Astrocyte (in vitro differentiated cells and primary cell): ENCODE measurements at regions not wholly inside any gene's neighbourhood (a gene's known extent, or its start where the extent isn't known, plus 50 kb on each side); places are given as distances from the start of the nearest gene placed in this dataset.

Source experiments
- DNase-seq: peaks from one replicate; pipeline ENCODE4 v3.0.0-alpha.2; 2010; ENCODE audit warnings: low read depth
- FAIRE-seq: peaks from 2 replicates; lab custom pipeline; 2011; peaks lifted over from hg19 to GRCh38; lab: Jason Lieb, UNC
- H2AFZ ChIP-seq: 2 replicates; pipeline ENCODE4 v1.6.0; 2012; ENCODE audit warnings: low read depth, low read length, inconsistent platforms
- H3K27ac ChIP-seq: 2 replicates; pipeline ENCODE4 v1.5.1; 2011; ENCODE audit warnings: low read depth, low read length, inconsistent platforms
- H3K27me3 ChIP-seq: 2 replicates; pipeline ENCODE4 v1.6.0; 2011; ENCODE audit warnings: low read length, inconsistent platforms; ENCODE audit not compliant: insufficient read depth
- H3K36me3 ChIP-seq: 2 replicates; pipeline ENCODE4 v1.5.1; 2011; ENCODE audit warnings: low read length, inconsistent platforms; ENCODE audit not compliant: insufficient read depth
- H3K4me1 ChIP-seq: 2 replicates; pipeline ENCODE4 v1.5.1; 2011; ENCODE audit warnings: low read length, inconsistent platforms; ENCODE audit not compliant: insufficient read depth
- H3K4me2 ChIP-seq: 2 replicates; pipeline ENCODE4 v1.6.0; 2012; ENCODE audit warnings: low read length, inconsistent platforms
- H3K4me3 ChIP-seq: 2 replicates; pipeline ENCODE4 v1.5.1; 2011; ENCODE audit warnings: low read depth, mild to moderate bottlenecking, low read length, inconsistent platforms; ENCODE audit not compliant: insufficient read depth
- H3K79me2 ChIP-seq: 2 replicates; pipeline ENCODE4 v1.6.0; 2012; ENCODE audit warnings: mild to moderate bottlenecking, low read length, inconsistent platforms; ENCODE audit not compliant: insufficient read depth
- H3K9ac ChIP-seq: 2 replicates; pipeline ENCODE4 v1.6.0; 2012; ENCODE audit warnings: mild to moderate bottlenecking, low read length, inconsistent platforms
- H3K9me3 ChIP-seq: 2 replicates; pipeline ENCODE4 v1.5.1; 2012; ENCODE audit warnings: low read depth, mild to moderate bottlenecking, low read length, inconsistent platforms; ENCODE audit not compliant: insufficient read depth
- H4K20me1 ChIP-seq: 2 replicates; pipeline ENCODE4 v1.6.0; 2012; ENCODE audit warnings: low read length, inconsistent platforms; ENCODE audit not compliant: insufficient read depth
- H3K27ac Mint-ChIP-seq: one replicate; pipeline ENCODE4 v1.8.0; 2021; ENCODE audit warnings: mild to moderate bottlenecking, mixed read lengths; ENCODE audit not compliant: unreplicated experiment
- H3K27me3 Mint-ChIP-seq: one replicate; pipeline ENCODE4 v1.8.0; 2021; ENCODE audit warnings: low read depth, mixed read lengths; ENCODE audit not compliant: unreplicated experiment
- H3K36me3 Mint-ChIP-seq: one replicate; pipeline ENCODE4 v1.8.0; 2021; ENCODE audit warnings: low read depth, mixed read lengths; ENCODE audit not compliant: unreplicated experiment
- H3K4me1 Mint-ChIP-seq: one replicate; pipeline ENCODE4 v1.8.0; 2021; ENCODE audit warnings: low read depth, mixed read lengths; ENCODE audit not compliant: unreplicated experiment
- H3K4me3 Mint-ChIP-seq: one replicate; pipeline ENCODE4 v1.8.0; 2021; ENCODE audit warnings: mild to moderate bottlenecking, moderate library complexity, mixed read lengths; ENCODE audit not compliant: unreplicated experiment
- H3K9me3 Mint-ChIP-seq: one replicate; pipeline ENCODE4 v1.8.0; 2021; ENCODE audit warnings: mild to moderate bottlenecking, mixed read lengths; ENCODE audit not compliant: unreplicated experiment
- EZH2 ChIP-seq: IDR thresholded peaks from 2 replicates; pipeline ENCODE4 v1.6.1; 2012; ENCODE audit warnings: mild to moderate bottlenecking, low read length, inconsistent platforms; ENCODE audit not compliant: insufficient read depth
- TF ChIP-seq, protein P1 (sequence below): IDR thresholded peaks from 2 replicates; pipeline ENCODE4 v1.5.1; 2011; ENCODE audit warnings: low read depth, mild to moderate bottlenecking, inconsistent platforms, low read length, moderate library complexity; ENCODE audit not compliant: insufficient read depth

DNA sequence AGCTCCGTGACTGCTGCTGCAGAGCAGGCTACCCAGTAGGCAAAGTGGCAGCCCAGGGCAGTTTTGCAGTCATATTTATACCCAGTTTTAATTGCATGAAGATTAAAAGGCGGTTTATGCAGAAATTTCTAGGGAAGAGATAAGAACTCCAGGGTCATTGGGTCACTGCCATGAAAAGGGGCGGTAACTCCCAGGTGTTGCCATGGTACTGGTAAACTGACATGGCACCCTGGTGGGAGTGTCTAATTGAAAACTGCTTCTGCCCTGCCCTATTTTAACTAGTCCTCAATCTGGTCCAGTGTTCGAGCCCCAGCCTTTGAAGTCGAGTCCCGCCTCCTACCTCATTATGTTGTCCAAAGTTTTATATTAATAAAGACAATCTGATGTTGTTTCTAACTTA lies 75.0 kb upstream of the FUCA2 start:
- H4K20me1 ChIP-seq: no peaks in the 10 kb centered on the region
- no peak overlapping the region for H3K9ac ChIP-seq
- H3K27me3 ChIP-seq: no peaks in the 10 kb centered on the region
- no peak for DNase-seq
- Mint-ChIP-seq H3K9me3 (no peaks in the 10 kb centered on the region), H3K4me3 (no peak overlapping the region), H3K4me1 (no peaks in the 10 kb centered on the region), H3K27me3 (no peaks in the 10 kb centered on the region), H3K27ac (no peak overlapping the region), H3K36me3 (no peaks in the 10 kb centered on the region)
- no peak for FAIRE-seq
- H3K27ac ChIP-seq: no peak overlapping the region
- no peak for TF ChIP-seq EZH2
- TF ChIP-seq, protein P1, sequence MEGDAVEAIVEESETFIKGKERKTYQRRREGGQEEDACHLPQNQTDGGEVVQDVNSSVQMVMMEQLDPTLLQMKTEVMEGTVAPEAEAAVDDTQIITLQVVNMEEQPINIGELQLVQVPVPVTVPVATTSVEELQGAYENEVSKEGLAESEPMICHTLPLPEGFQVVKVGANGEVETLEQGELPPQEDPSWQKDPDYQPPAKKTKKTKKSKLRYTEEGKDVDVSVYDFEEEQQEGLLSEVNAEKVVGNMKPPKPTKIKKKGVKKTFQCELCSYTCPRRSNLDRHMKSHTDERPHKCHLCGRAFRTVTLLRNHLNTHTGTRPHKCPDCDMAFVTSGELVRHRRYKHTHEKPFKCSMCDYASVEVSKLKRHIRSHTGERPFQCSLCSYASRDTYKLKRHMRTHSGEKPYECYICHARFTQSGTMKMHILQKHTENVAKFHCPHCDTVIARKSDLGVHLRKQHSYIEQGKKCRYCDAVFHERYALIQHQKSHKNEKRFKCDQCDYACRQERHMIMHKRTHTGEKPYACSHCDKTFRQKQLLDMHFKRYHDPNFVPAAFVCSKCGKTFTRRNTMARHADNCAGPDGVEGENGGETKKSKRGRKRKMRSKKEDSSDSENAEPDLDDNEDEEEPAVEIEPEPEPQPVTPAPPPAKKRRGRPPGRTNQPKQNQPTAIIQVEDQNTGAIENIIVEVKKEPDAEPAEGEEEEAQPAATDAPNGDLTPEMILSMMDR: no peak
- H3K79me2 ChIP-seq: no peaks in the 10 kb centered on the region
- no peaks in the 10 kb centered on the region for H3K9me3 ChIP-seq
- H3K4me2 ChIP-seq: no peak overlapping the region
- no peak overlapping the region for H2AFZ ChIP-seq
- H3K4me1 ChIP-seq: peaks cover 13% of the 10 kb centered on the region
- no peak overlapping the region for H3K4me3 ChIP-seq
- H3K36me3 ChIP-seq: no peaks in the 10 kb centered on the region

DNA sequence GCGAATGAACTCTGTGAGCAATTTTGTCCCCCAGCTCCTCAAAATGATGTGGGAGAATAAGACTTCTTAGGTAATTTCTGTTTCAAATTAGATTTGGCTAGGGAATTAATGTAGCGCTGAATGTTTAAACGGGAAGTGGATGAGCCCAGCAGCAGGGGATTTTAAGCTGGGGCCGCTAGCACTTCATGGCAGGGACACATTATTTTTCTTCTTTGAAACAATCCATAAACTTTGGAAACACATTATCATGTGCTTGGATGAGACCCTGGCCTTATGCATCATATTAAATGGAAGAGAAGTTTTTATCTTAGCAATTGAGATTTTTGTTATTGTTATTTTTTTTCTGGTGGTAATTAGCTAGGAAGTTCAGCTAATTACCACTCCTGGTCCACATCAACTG lies 74.2 kb upstream of the FUCA2 start:
- H3K79me2 ChIP-seq: no peaks in the 10 kb centered on the region

DNA sequence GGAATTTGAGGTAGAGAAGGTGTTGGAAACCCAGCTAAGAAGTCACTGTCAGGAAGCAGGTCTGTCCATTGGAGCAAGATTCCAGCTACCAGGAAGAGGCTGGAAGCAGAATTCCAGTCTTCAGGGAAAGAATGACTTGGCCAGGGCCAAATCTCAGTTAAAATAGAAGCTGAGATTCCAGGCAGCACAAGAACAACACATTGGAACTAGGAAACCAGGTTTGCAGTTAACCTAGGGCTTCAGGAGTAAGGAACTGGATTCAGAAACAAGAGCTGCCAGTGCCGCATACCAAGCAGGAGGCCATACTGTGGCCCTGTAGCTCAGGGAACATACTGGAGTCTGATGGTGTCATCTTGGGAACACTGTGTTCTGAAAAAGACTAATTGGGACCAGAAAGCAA lies 73.7 kb upstream of the FUCA2 start:
- Histone ChIP-seq H3K36me3 (no peaks in the 10 kb centered on the region), H3K4me3 (no peak overlapping the region), H3K27ac (no peak overlapping the region), H3K27me3 (no peaks in the 10 kb centered on the region), H4K20me1 (no peaks in the 10 kb centered on the region), H3K4me2 (no peak overlapping the region), H3K9me3 (no peaks in the 10 kb centered on the region), H3K79me2 (no peaks in the 10 kb centered on the region), H3K4me1 (peaks cover 13% of the 10 kb centered on the region), H3K9ac (no peak overlapping the region), H2AFZ (no peak overlapping the region)
- Mint-ChIP-seq H3K27me3 (no peaks in the 10 kb centered on the region), H3K4me1 (no peaks in the 10 kb centered on the region), H3K4me3 (no peak overlapping the region), H3K27ac (no peak overlapping the region), H3K9me3 (no peaks in the 10 kb centered on the region), H3K36me3 (no peaks in the 10 kb centered on the region)
- TF ChIP-seq EZH2: no peak
- TF ChIP-seq, protein P1: no peak
- DNase-seq (no peak), FAIRE-seq (no peak)

More for the DNA sequence above, 74.2 kb upstream of the FUCA2 start:
- Histone ChIP-seq H4K20me1 (no peaks in the 10 kb centered on the region), H3K36me3 (no peaks in the 10 kb centered on the region), H2AFZ (no peak overlapping the region), H3K9me3 (no peaks in the 10 kb centered on the region), H3K4me1 (peaks cover 13% of the 10 kb centered on the region), H3K27ac (no peak overlapping the region), H3K4me2 (no peak overlapping the region), H3K4me3 (no peak overlapping the region), H3K9ac (no peak overlapping the region), H3K27me3 (no peaks in the 10 kb centered on the region)
- FAIRE-seq: no peak
- Mint-ChIP-seq H3K27ac (no peak overlapping the region), H3K36me3 (no peaks in the 10 kb centered on the region), H3K9me3 (no peaks in the 10 kb centered on the region), H3K4me1 (no peaks in the 10 kb centered on the region), H3K4me3 (no peak overlapping the region), H3K27me3 (no peaks in the 10 kb centered on the region)
- DNase-seq: no peak
- TF ChIP-seq EZH2: no peak
- TF ChIP-seq, protein P1: no peak
